Activated T-cell treated with anti-CD3 and anti-CD28 coated beads, Interleukin-2, amount 50 U/mL, for 4 hours (primary cell): ENCODE measurements at regions not wholly inside any gene's neighbourhood (a gene's known extent, or its start where the extent isn't known, plus 50 kb on each side); places are given as distances from the start of the nearest gene placed in this dataset.
"Not testable (repeated sequence)": the region's sequence is repeated elsewhere in the genome, so short reads cannot be mapped to it uniquely, and the experiment has no call there.

Source experiments
- ATAC-seq, 2 donors: fragments of 200-7000 bp; cut with Tn5 transposase; one replicate each; pipeline ENCODE4 v1.10.0; 2021
- DNase-seq: peaks from one replicate; pipeline ENCODE4 v3.0.0-alpha.2; 2020
- H3K27me3 Mint-ChIP-seq: one replicate; pipeline ENCODE4 v1.8.0; 2021; ENCODE audit warnings: low read depth, mixed read lengths
- H3K36me3 Mint-ChIP-seq: one replicate; pipeline ENCODE4 v1.8.0; 2022; ENCODE audit warnings: mixed read lengths; ENCODE audit not compliant: insufficient read depth
- H3K4me1 Mint-ChIP-seq: one replicate; pipeline ENCODE4 v1.8.0; 2021; ENCODE audit warnings: low read depth, mixed read lengths
- H3K4me3 Mint-ChIP-seq: one replicate; pipeline ENCODE4 v1.8.0; 2021; ENCODE audit warnings: mild to moderate bottlenecking, moderate library complexity, mixed read lengths
- H3K9me3 Mint-ChIP-seq: one replicate; pipeline ENCODE4 v1.8.0; 2021; ENCODE audit warnings: mixed read lengths

DNA sequence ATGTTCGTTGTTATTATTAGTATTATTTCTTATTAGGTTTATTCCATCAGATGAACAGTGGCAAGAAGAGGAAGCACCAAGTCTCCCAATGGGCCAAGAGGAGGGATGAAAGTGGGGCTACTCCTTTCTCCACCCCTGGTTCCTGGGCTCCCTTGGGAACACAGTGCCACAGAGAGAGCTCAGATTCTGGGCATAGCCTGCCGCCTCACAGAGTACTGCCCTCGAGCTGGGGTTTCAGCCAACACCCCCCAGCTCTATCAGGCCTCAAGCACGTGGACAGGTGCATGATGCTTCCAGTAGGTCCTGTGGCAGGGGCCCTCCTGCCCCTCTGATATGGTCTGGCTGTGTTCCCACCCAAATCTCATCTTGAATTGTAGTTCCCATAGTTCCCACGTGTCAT is 103.6 kb upstream of the RNF32 start:
- no peaks in the 10 kb centered on the region for H3K4me1 Mint-ChIP-seq
- H3K9me3 Mint-ChIP-seq: no peaks in the 10 kb centered on the region
- H3K27me3 Mint-ChIP-seq: peaks cover 2% of the 10 kb centered on the region
- no peaks in the 10 kb centered on the region for H3K36me3 Mint-ChIP-seq
- DNase-seq (no peak), ATAC-seq (no peak)
- no peak overlapping the region for H3K4me3 Mint-ChIP-seq

DNA sequence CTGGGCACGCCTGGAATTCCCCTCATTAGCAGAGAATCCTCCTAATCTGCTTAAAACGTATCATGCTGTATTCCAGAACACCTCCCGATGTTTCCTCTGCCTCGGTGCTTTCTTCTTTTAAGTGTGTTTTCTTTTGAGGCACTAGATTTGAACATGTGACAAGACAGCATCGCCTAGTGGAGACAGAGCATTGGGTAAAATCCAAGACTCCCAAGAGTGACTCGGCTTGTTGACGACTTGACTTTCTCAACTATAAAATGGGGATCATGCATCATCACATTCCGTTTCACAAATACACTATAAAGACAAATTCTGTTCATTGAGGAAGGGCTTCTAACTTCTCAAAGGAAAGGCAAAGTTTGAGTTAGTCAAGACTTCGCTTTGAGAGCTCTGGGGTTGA is 105.6 kb upstream of the RNF32 start:
- Mint-ChIP-seq H3K9me3 (no peaks in the 10 kb centered on the region), H3K27me3 (no peaks in the 10 kb centered on the region), H3K36me3 (no peaks in the 10 kb centered on the region), H3K4me1 (no peaks in the 10 kb centered on the region), H3K4me3 (no peak overlapping the region)
- ATAC-seq (no peak), DNase-seq (no peak)

DNA sequence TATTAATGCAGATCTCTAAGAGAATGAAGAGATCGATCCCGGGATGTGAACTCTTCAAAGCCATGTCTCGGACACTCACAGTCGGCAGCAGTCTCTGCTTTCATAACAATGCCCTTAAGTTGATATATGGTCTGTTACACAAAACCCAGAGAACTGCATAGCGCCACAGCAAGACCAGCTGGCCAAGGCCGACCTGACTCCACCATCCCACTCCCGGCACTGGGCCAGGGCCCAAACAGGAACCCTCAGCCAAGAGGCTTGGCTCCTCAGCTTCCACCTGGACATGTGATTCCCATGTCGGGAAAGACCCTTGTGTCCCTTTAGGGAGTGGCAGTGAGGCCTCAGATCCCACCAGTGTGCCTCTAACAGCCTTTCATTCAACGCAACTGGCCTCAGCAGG is 106.6 kb upstream of the RNF32 start:
- ATAC-seq (no peak), DNase-seq (no peak)
- no peaks in the 10 kb centered on the region for H3K27me3 Mint-ChIP-seq
- no peak overlapping the region for H3K4me3 Mint-ChIP-seq
- no peaks in the 10 kb centered on the region for H3K36me3 Mint-ChIP-seq
- no peaks in the 10 kb centered on the region for H3K4me1 Mint-ChIP-seq
- no peaks in the 10 kb centered on the region for H3K9me3 Mint-ChIP-seq

DNA sequence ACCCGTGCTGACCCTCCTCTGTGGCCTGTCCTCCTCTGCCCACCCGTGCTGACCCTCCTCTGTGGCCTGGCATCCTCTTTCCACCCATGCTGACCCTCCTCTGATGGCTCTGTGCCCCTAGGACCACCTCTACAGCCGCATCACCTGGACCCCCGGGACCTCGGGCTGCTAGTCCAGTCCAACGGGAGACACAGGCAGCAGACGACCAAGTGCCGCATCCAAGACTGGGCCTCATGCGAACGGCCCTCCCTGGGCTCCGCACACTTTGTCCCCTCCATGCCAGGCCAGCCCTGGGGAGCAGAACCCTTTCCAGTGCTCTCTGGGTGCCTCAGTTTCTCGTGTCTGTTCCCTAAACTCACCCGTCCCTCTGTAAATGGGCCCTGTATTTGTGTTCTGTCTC is 107.2 kb upstream of the RNF32 start:
- Mint-ChIP-seq H3K4me3 (no peak overlapping the region), H3K9me3 (no peaks in the 10 kb centered on the region), H3K27me3 (peaks cover 2% of the 10 kb centered on the region), H3K36me3 (no peaks in the 10 kb centered on the region), H3K4me1 (no peaks in the 10 kb centered on the region)
- DNase-seq (no peak), ATAC-seq (no peak)

DNA sequence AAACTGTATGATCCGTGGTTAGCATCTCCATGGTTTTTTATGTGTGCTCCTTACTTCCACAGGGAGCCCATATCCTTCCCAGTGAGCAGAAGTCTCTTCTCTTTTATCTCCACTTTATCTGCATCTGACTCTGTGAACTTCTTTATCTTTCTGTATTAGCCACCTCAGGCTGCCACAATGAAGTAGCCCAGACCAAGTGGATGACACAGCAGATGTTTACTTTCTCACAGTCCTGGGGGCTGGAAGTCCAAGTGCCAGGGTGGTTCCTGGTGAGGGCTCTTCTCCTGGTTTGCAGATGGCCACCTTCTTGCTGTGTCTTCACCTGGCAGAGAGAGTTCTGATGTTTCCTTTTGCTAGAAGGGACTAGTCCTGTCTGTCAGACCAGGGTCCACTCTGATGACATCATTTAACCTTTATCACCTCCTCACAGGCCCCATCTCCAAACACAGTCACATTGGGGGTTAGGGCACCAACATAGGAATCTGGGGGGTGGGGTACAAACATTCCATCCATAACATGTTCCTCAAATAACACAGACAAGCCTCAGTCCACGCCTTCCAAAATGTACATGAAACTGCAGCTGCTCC is 108.5 kb upstream of the RNF32 start:
- Mint-ChIP-seq H3K4me1 (no peaks in the 10 kb centered on the region), H3K4me3 (no peak overlapping the region), H3K27me3 (peaks cover 2% of the 10 kb centered on the region), H3K9me3 (no peaks in the 10 kb centered on the region), H3K36me3 (no peaks in the 10 kb centered on the region)
- ATAC-seq (no peak), DNase-seq (no peak)

GRCh38 chr7:156529956-156530355 is 110.6 kb upstream of the RNF32 start:
- Mint-ChIP-seq H3K4me3 (no peak overlapping the region), H3K4me1 (no peaks in the 10 kb centered on the region), H3K36me3 (no peaks in the 10 kb centered on the region), H3K9me3 (no peaks in the 10 kb centered on the region), H3K27me3 (peaks cover 2% of the 10 kb centered on the region)
- DNase-seq (no peak), ATAC-seq (no peak)

DNA sequence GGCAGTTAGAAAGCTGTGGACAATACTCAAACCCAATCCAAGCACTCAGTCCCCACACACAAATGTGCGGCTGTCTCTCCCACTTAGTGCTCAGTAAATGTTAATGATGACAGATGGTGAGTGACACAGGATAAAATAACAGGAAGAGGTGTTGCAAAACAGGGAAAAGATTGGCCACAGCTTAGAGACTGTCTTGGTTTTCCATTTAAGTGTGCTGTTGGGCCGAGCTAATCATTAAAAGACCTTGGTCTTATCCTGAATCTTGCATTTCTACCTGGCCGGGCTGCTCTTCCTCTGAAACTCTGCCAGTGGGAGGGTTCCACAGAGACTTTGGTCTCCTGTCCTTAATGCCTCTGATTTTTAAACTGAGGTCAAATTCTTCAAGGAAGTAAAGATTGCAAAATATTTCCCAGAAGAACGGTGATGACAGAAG is 113.1 kb upstream of the RNF32 start:
- ATAC-seq (no peak), DNase-seq (no peak)
- Mint-ChIP-seq H3K27me3 (peaks cover 2% of the 10 kb centered on the region), H3K9me3 (no peaks in the 10 kb centered on the region), H3K4me3 (no peak overlapping the region), H3K4me1 (no peaks in the 10 kb centered on the region), H3K36me3 (no peaks in the 10 kb centered on the region)

- ATAC-seq (no peak), DNase-seq (no peak)
- Mint-ChIP-seq H3K9me3 (no peaks in the 10 kb centered on the region), H3K4me1 (no peaks in the 10 kb centered on the region), H3K27me3 (peaks cover 2% of the 10 kb centered on the region), H3K36me3 (no peaks in the 10 kb centered on the region), H3K4me3 (no peak overlapping the region)
These were observed 115.6 kb upstream of the RNF32 start for GRCh38 chr7:156524818-156525597.

- Mint-ChIP-seq H3K4me1 (no peaks in the 10 kb centered on the region), H3K27me3 (peaks cover 2% of the 10 kb centered on the region), H3K4me3 (no peak overlapping the region), H3K9me3 (no peaks in the 10 kb centered on the region), H3K36me3 (no peaks in the 10 kb centered on the region)
- DNase-seq (no peak), ATAC-seq (no peak)
These were observed 117.0 kb upstream of the RNF32 start for GRCh38 chr7:156523447-156524048.

DNA sequence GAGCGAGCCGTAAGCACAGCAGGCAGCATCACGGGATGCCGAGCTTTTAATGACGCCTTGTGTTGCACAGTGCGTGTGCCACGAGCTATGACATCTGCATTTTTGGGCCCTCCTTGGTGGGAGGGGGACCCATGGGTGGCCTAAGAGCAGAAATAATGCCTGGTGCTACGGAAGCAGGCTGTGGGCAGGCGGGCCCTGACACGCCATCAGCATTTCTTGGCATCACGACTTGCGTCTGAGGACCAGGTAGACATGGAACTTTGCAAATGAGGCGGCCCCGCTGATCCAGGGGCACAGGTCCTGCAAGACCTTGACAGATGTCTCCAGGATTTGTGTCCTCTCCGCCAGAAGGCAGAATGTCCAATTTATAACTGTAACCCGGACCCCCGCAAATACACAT is 117.8 kb upstream of the RNF32 start:
- H3K36me3 Mint-ChIP-seq: no peaks in the 10 kb centered on the region
- no peaks in the 10 kb centered on the region for H3K4me1 Mint-ChIP-seq
- H3K4me3 Mint-ChIP-seq: no peak overlapping the region
- H3K9me3 Mint-ChIP-seq: no peaks in the 10 kb centered on the region
- ATAC-seq (no peak), DNase-seq (no peak)
- no peaks in the 10 kb centered on the region for H3K27me3 Mint-ChIP-seq

GRCh38 chr7:156519070-156519469 is 121.5 kb upstream of the RNF32 start:
- Mint-ChIP-seq H3K36me3 (no peaks in the 10 kb centered on the region), H3K9me3 (no peaks in the 10 kb centered on the region), H3K4me3 (no peak overlapping the region), H3K27me3 (no peaks in the 10 kb centered on the region), H3K4me1 (no peaks in the 10 kb centered on the region)
- ATAC-seq (no peak), DNase-seq (no peak)

GRCh38 chr7:156518466-156518865 is 122.1 kb upstream of the RNF32 start:
- Mint-ChIP-seq H3K36me3 (no peaks in the 10 kb centered on the region), H3K9me3 (no peaks in the 10 kb centered on the region), H3K4me3 (no peak overlapping the region), H3K4me1 (no peaks in the 10 kb centered on the region), H3K27me3 (no peaks in the 10 kb centered on the region)
- no peak for ATAC-seq
- DNase-seq: no peak

DNA sequence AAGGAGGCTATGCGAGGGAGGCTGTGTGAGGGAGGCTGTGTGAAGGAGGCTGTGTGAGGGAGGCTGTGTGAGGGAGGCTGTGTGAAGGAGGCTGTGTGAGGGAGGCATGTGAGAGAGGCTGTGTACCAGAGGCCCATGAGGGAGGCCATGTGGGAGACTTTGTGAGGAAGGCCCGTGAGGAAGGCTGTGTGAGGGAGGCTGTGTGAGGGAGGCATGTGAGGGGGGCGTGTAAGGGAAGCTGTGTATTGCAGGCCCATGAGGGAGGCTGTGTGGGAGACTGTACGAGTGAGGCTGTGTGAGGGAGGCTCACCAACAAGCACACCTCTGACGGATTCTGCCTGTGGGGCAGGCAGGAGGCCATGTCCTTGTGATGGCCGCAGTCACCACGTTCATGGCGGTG is 122.7 kb upstream of the RNF32 start:
- DNase-seq, ATAC-seq, H3K4me1 Mint-ChIP-seq, H3K4me3 Mint-ChIP-seq, H3K36me3 Mint-ChIP-seq, H3K9me3 Mint-ChIP-seq, H3K27me3 Mint-ChIP-seq: not testable (repeated sequence)

DNA sequence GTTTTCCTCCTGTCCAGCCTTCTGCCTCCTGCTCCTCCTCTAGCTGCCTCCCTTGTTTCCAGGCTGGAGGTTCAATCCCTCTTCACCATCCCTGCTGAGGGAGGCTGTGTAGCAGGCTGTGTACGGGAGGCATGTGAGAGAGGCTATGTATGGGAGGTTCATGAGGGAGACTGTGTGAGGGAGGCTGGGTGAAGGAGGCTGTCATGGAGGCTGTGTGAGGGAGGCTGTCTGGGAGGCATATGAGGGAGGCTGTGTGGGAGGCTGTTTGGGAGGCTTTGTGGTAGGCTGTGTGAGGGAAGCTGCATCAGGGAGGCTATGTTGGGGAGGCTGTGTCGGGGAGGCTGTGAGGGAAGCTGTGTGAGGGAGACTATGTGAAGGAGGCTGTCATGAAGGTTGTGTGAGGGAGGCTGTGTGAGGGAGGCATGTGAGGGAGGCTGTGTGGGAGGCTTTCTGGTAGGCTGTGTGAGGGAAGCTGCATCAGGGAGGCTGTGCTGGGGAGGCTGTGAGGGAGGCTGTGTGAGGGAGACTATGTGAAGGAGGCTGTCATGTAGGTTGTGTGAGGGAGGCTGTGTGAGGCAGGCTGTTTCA is 123.7 kb upstream of the RNF32 start:
- H3K4me3 Mint-ChIP-seq: no peak overlapping the region
- H3K4me1 Mint-ChIP-seq: no peaks in the 10 kb centered on the region
- DNase-seq: no peak
- no peak for ATAC-seq
- no peaks in the 10 kb centered on the region for H3K27me3 Mint-ChIP-seq
- H3K9me3 Mint-ChIP-seq: no peaks in the 10 kb centered on the region
- no peaks in the 10 kb centered on the region for H3K36me3 Mint-ChIP-seq
